ENCODE measurements at regions not wholly inside any gene's neighbourhood (a gene's known extent, or its start where the extent isn't known, plus 50 kb on each side); places are given as distances from the start of the nearest gene placed in this dataset.

GRCh38 chr13:89695343-89696257 is 1651.9 kb upstream of the MIR17HG start:
- DNase-seq, result peak in 2 of 6 donors; percentile 13 to 59
- intact Hi-C loops (cut with DNase I), result no loop called here

GRCh38 chr13:89701913-89702312 is 1645.6 kb upstream of the MIR17HG start:
- 71 to 82% methylated on average over 9 of the region's 9 CpGs for WGBS, 2 donors
- DNase-seq (no peak), FAIRE-seq (no peak), ATAC-seq (no peak)
- Histone ChIP-seq H3K27me3 (no peaks in the 10 kb centered on the region), H3K36me3 (no peaks in the 10 kb centered on the region), H3K27ac (no peak overlapping the region), H3K4me1 (no peaks in the 10 kb centered on the region), H3K9me3 (no peaks in the 10 kb centered on the region), H3K4me3 (no peak overlapping the region)
- no peak for TF ChIP-seq CTCF (IDR thresholded peaks at IDR 0.05)
- intact Hi-C loops (cut with DNase I), result no loop called here

More at GRCh38 chr13:89695343-89696257, 1651.9 kb upstream of the MIR17HG start:
- Histone ChIP-seq H3K9me3 (no peaks in the 10 kb centered on the region), H3K4me1 (no peaks in the 10 kb centered on the region), H3K4me3 (no peak overlapping the region), H3K27ac (no peak overlapping the region), H3K36me3 (no peaks in the 10 kb centered on the region), H3K27me3 (no peaks in the 10 kb centered on the region)
- 4 to 5% methylated on average over 4 of the region's 4 CpGs for WGBS, 2 donors
- ATAC-seq, result peak in 3 of 4 donors; percentile 82 to 87 (median 82)
- peak; percentile 42 to 64 (median 58) for TF ChIP-seq CTCF (IDR thresholded peaks at IDR 0.05)
- no peak for FAIRE-seq

- Histone ChIP-seq H3K27me3 (no peaks in the 10 kb centered on the region), H3K9me3 (no peaks in the 10 kb centered on the region), H3K36me3 (no peaks in the 10 kb centered on the region), H3K27ac (no peak overlapping the region), H3K4me1 (no peaks in the 10 kb centered on the region), H3K4me3 (no peak overlapping the region)
- TF ChIP-seq CTCF (IDR thresholded peaks at IDR 0.05), result no peak
- ATAC-seq (no peak), FAIRE-seq (peak; percentile 91), DNase-seq (no peak)
- intact Hi-C loops (cut with DNase I), result no loop called here
These were observed 1643.4 kb upstream of the MIR17HG start for GRCh38 chr13:89704040-89704439.

GRCh38 chr13:89708013-89708412 is 1639.5 kb upstream of the MIR17HG start:
- Histone ChIP-seq H3K27ac (no peak overlapping the region), H3K4me3 (no peak overlapping the region), H3K4me1 (no peaks in the 10 kb centered on the region), H3K9me3 (no peaks in the 10 kb centered on the region), H3K36me3 (no peaks in the 10 kb centered on the region), H3K27me3 (no peaks in the 10 kb centered on the region)
- no peak for DNase-seq
- no peak for ATAC-seq
- WGBS, 2 donors, result 69 to 81% methylated on average over 6 of the region's 6 CpGs
- FAIRE-seq, result no peak
- TF ChIP-seq CTCF (IDR thresholded peaks at IDR 0.05), result no peak
- intact Hi-C loops (cut with DNase I), result no loop called here

GRCh38 chr13:89721216-89721615 is 1626.3 kb upstream of the MIR17HG start:
- Histone ChIP-seq H3K9me3 (no peaks in the 10 kb centered on the region), H3K4me3 (no peak overlapping the region), H3K36me3 (no peaks in the 10 kb centered on the region), H3K27ac (no peak overlapping the region), H3K27me3 (no peaks in the 10 kb centered on the region), H3K4me1 (no peaks in the 10 kb centered on the region)
- 46 to 62% methylated on average over 4 of the region's 4 CpGs for WGBS, 2 donors
- FAIRE-seq, result no peak
- TF ChIP-seq CTCF (IDR thresholded peaks at IDR 0.05), result no peak
- no peak for DNase-seq
- intact Hi-C loops (cut with DNase I), result no loop called here
- no peak for ATAC-seq
